Right renal cortex interstitium (tissue), 3 donors: ENCODE measurements at regions not wholly inside any gene's neighbourhood (a gene's known extent, or its start where the extent isn't known, plus 50 kb on each side); places are given as distances from the start of the nearest gene placed in this dataset.

Experiments
- DNase-seq, 3 donors: peaks; one replicate each; pipeline ENCODE4 v3.0.0-alpha.2; 2013; ENCODE audit warnings: low read depth in 3 of 3, low spot score in 2 of 3

DNA sequence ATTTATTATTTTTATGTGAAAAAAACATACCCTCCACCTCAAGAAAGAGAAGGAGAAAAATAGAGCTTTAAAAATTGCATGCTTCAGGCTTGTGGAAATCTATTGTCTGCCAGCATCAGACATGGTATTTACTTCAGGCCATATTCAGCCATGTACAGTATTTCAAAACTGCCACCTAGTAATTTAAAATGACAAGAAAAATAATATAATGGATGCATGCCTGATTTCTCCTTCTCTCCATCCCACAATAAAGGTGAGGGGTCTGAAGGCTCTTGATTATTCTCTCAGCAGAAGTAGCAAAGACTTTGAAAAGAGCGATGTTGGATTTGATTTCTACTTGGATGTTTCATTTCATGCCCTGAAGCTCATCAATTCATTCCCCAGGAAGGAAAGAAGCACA is 250.7 kb downstream of the TBC1D4 start:
- DNase-seq: no peak

DNA sequence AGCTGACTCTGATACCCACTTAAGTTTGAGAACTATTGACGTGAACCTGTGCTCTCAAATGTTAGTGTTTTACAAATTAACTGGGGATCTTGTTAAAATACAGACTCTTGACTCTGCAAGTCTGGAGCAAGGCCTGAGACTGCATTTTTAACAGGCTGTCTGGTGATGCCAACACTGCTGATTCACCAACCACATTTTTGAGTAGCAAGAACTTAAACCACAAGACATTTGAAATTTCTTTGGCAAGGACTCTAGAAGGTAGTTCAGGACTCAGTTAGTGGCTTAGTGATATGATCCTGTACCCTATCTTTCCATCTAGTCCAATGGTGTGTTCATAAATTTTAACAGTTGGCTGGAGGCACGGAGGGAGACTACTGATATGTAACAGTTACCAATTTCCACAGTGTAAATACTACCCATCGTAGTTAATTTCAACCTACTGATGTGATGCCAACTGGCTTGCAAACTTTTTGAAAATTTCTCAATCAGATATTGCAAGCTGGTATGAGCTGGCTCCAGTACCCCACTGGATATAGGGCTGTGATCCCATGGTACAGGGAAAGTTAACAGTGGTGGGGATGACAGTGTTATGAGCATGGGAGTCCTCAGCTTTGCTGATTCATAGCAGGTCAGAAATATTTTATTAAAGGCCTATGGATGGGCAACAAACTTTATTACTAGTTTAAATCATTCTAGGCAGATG is 255.1 kb downstream of the TBC1D4 start:
- DNase-seq: no peak

DNA sequence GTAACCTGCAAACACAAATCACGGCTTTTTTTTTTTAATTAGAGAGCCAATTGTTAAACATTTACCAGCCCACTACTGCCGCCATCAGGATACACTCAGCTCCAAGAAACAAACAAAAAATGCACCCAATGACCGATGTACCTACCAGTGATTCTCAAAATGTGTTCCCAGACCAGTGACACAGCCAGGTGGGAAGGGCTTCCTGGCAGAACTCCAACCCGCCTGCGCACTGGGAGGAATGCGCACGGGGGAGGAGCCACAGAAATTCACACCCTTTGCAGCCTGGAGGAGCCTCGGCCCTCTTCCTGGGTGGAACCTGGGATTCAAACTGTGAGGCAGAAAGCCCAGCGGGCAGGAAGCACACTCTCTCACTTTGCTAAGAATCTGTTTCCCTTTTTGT is 255.9 kb downstream of the TBC1D4 start:
- no peak for DNase-seq

DNA sequence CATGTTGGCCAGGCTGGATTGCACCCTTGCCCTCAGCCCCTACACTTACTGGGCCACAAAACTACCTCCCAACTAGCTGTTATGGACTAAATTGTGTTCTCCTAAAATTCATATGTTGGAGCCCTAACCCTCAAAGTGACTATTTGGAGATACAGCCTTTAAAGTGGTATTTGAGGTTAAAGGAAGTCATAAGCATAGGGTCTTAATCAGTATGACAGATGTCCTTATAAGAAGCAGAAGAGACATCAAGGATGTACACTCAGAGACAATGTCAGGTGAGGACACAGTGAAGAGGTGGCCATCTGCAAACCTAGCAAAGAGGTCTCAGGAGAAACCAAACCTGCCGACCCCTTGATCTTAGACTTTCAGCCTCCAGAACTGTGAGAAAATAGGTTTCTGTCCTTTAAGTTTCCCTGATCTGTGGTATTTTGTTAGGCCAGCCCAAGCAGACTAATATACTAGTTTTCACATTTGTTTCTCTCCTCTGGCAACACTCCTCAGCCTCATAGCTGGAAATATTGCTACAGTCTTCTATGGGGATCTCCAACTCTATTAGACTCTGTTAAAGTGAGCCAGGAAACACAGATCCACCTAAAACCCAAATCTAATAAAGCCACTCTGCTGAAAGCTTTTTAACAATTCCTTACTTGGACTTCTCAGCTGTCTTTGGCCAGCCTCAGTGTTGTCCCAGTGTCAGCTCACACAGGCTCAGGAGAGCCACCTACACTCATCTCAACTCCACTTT is 256.5 kb downstream of the TBC1D4 start:
- DNase-seq: no peak

DNA sequence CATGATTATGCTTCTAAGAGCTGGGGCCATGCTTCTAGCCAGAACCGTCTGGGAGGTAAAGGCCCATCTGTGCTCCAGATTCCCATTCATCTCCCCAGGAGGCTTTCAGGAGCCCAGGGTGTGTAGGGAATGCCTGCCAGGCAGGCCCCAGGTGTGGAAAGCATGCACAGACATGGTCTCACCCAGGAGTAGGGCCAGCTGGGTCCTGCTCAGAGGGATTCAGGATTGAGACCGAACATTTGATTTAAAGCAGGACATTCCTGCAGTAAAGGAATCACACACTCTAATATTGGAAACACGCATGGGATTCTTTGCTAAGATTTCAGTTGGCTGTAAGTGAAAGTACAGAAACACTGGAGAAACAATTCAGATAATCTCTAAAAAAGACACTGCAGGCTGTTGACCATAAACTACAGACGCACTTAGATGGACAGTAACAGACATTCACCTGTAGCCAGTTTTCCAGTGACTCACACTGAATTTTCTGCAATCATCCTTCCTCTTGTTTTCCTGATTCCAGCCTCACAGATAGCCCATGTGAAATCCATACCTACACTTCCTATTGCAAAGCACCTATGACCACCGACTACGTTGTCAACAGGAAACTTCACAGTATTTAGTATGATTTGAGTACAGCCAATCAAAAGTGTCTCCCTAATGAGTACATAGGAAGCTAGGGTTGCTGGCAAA is 257.8 kb downstream of the TBC1D4 start:
- DNase-seq: no peak

DNA sequence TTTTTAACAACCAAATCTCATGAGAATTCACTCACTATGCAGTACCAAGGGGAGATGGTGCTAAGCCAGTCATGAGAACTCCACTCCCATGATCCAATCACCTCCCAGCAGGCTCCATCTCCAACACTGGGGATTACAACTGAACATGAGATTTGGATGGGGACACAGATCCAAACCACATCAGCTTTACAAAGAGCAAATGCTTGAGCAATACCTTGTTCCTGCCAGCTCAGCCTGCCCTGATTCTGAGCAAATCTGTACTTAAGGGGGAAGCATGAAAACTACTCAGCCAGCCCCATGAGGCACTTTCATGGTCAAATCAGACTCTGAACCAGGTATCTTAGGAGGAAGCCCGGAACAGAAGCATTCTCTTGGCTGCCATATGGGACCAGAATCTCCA is 259.9 kb downstream of the TBC1D4 start:
- DNase-seq: no peak

DNA sequence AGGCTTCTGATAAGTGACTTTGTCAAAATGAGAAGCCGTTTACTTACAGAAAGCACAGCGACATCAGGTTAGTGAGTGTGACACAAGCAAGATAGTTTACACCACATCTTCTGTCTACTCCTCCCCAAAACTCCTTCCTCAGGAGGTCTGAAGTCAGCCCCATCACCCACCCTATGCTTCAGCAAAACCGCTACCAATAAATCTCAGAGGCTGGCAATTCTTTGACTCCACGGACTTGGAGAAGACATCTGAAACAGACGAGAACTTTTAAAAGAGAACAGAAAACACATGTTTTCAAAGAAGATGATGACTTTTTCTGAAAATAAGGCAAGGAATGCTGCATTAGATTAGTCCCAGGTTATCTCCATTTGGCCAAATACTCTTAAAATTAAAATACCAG is 261.1 kb downstream of the TBC1D4 start:
- DNase-seq: no peak

DNA sequence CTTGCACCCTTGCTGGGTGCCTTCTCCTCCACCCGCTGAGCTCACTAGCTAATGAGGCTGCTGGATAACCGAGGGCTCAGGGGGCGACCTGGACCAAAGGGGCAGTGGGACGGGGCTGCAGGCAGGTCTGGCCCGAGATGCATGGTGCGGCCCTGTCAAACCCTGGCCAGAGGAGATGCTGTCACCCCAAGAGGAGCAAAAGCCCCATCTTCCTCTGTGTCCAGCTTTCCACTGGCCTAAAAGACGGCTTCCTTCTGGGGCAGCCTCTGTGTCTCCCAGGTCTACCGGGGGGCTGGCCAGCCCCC is 261.8 kb downstream of the TBC1D4 start:
- no peak for DNase-seq

DNA sequence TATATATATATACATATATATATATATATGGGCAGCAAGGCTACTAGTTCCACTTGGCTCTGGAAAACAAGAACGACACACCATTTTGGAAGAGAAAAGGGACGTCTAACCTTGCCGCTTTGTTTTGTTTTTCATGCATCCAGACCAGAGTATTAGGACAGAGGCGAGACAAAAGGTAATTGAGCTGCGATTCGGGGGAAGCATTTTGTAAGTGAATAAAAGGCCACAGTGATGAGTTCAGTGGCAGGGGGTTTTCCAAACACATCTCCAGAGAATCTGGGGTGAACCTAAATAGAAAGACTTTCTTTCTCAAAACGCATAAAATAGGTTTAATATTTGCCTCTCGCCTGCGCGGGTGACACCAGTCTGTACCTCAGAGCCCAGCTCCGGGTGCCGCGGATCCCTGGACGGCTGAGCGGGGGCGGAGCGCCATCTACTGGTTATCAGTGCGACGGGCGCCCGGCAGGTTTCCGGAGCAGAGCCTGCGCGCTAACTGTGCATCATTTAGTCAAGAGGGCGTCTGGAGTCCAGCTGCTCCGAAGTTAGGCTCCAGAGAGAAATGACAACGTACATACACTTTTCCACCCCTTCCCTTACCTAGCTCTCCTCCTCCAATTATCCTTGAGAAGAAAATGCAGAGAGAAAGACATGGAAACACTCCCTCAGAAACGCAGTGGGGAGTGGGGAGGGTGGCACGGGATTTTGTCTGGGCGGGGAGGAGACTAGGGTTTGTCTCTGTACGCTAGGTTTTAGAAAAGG is 262.3 kb downstream of the TBC1D4 start:
- DNase-seq: peak; percentile 59 to 65 (median 64)

DNA sequence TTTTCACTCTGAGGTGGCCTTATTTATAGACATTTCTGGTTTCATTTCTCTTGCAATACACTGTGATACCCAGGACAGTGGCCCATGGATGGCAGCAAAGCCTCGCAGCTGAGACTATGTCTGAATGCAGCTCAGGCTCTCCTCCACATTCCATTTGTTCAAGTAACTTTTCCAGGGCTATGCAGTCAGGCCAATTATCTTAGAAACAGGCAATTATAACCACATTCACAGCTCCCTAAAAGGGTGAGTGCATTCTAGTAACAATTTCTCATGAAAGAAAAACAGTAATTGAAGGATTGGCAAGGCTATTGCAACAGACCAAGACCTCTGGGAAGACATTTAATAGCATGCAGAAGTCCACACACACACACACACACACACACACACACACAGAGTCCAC is 264.0 kb downstream of the TBC1D4 start:
- DNase-seq: no peak

DNA sequence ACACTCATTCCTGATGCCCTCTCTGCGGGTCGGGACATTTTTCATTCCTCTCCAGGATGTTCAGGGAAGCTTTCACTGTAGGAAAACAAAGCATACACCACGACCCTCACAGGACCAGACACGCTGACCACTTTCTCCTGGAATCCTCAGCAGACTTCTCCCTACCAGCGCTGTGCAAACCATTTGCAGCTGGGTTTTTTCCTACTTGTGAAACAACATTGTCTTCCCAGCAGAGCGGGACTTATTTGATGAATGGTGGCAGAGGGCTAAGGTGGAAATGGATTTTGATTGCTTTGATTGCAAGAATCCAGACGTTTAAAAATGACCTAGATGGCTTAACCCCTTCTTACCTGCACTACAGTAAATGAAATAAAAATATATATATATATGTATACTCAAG is 265.9 kb downstream of the TBC1D4 start:
- peak in 1 of 3 donors; percentile 13 for DNase-seq

DNA sequence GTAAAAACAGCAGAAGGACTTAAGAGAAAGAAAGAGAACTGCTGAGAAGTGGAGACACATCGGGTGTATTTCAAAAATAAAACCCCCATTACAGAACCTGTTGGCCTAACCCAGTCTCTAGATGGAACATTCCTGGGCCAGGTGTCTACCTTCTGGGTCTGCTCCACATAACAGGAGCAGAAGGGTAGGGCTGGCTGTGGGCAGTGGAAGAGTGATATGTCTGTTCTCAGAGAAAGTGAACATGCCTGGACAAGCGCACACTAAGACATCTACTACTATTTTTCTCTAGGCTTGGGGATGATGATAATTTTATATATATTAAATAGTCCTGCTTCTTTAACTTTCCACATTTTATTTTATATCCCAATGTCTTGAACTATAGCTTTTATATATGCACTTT is 267.1 kb downstream of the TBC1D4 start:
- DNase-seq: no peak

DNA sequence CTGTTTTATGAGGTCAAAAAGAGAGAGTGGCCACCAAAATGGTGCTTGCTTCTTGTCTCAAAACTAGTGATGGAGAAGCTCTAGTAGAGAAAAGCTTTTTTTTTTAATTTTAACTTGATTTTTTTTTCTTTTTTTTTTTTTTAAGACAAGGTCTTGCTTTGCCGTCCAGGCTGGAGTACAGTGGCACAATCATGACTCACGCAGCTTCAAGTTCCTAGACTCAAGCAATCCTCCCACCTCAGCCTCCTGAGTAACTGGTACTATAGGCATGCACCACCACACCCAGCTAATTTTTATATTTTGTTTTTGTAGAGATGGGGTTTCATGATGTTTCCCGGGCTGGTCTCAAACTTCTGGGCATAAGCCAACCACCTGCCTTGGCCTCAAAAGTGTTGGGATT is 279.0 kb downstream of the TBC1D4 start:
- no peak for DNase-seq

DNA sequence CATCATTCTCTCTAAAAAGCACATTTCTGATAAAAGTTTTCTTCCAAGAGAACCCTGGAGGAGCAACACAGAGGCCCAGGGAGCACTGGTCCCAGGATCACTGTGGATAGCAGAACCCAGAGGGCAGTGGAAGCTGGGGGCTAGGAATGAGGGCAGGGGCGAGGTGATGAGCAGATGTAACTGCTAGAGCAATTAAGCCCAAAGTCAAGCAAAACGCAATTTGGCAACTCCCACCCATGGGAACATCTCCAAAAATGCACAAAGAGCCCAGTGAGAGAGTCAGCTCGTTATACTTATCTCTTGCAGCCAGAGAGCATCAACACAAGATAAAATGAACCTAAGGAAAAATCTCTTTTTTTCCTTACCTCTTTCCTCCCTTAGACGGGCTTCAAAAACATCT is 284.2 kb downstream of the TBC1D4 start:
- no peak for DNase-seq

DNA sequence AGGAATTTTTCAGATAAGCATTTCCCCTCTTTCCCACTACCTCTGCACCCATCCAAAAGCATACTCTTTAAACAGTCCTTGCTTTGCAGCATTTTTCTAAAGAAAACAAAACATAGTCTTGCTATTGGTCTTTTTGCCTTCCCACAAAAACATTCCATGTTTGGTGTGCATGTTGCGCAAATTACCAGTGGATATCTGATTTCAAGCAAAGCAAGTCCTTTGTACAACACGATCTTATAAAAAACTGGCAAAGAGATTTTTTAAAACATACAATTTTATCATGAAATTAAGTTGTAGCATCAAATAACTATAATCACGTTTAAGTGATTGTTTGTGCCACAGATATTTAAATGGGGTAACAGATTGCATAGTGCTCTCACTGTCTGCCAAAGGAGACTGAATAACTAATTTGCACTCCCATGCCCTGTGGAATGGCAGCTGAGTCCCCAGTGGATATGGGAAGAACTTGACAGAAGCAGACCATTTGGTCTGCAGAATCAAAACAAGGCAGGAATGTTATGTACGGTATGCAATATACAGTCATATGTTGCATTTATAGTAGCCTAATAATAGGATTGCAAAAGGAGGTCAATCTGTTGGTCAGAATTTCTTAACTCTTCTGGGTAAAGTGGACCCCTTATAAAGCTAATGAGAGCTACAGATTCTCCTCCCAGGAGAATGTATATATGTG is 285.7 kb downstream of the TBC1D4 start:
- no peak for DNase-seq

DNA sequence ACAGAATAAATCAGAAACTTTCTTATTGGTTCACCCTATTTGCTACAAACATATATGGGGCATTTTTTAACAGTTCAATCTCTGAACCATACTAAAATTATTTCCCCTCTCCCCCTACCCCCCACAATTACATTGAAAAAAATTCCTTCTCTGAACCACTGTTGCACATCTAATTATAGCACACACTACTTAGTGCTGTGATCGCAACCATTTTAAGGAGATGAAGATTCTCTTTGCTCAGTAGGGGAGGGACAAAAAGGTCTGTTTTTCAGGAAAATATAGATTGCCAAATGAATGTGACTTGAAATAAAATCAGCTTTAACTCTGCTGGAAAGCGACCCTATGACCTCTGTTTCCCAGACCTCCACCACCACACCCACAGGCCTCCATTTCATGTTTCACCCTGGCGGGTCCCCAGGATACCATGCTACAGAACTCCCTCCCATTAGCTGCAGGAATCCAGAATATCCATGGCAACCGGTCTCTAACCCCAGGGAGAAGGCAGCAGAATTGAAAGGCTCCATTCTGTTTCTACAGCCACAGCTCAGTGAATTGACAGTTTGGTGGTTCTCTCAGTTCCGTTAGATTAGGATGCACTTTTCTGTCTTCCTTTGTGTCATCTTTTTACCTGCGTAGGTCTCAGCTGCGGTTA is 286.3 kb downstream of the TBC1D4 start:
- DNase-seq: no peak

DNA sequence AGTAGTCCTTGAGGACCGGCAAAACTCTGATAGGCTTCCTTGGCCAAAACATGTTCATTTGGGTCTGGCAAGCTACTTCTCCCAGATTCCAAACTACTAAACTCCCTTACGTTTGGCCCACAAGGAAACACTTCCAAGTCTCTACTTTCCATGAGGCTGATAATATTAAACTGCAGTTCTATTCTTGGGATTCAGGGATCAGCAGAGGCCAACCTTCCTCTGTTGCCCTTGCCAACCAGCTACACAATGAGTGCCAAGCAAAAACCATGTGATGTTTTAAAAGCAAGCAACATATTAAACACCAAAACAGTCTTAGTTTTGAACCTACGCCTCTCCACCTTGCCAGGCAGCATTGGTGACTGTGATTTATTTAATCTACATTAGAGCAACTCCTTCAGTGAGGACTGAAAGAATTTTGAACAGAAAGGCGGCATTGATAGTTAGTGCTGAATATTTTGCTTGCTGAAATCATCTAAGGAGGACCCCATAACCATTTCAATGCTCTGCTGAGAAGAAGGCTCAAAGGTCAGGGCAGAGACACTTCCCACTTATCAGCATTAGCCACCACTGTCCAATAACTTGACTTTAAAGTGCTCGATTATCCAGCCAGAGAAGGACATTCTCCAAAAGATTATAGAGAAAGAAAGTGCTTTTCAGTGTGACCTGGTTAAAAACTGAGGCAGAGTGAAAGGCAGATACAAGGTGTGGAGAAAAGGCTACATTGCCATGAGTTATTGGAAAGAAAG is 287.1 kb downstream of the TBC1D4 start:
- no peak for DNase-seq

DNA sequence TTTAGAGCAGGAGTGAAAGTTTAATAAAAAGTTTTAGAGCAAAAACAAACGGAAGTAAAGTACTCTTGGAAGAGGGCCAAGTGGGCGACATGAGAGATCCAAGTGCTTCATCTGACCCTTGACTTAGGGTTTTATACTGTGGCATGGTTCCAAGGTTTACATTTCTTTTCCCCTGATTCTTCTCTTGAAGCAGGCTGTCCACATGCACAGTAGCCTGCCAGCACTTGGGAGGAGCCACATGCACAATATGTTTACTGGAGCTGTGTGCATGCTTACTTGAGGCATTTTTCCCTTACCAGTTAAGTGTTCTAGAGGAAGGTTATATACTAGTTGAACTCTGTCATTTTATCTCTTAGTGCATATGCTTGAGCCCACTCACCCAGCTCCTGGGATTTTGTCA is 295.6 kb downstream of the TBC1D4 start:
- no peak for DNase-seq

DNA sequence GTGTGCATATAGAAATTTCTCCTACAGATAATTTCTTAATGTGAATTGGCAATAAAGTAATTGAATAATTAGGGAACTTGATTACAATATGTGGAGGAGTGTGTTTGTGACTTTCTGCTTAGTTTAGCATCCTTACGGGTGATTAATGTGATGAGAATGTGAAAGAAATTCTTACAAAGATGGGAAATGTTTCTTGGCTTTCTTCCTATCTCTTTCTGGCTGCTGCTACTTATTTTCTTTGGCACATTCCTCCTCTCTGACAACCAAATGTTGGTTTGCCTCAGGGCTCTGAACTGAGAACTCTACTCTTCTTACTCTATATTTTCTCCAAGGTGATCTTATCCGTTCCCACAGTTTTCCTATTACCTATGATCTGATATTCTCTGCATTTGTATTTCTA is 300.1 kb downstream of the TBC1D4 start:
- no peak for DNase-seq
